ENCODE measurements at regions not wholly inside any gene's neighbourhood (a gene's known extent, or its start where the extent isn't known, plus 50 kb on each side); places are given as distances from the start of the nearest gene placed in this dataset.

- H3K27me3 ChIP-seq (ENCODE audit: insufficient read depth) = no peaks in the 10 kb centered on the region
- DNase-seq (ENCODE audit: low spot score) (no peak), ATAC-seq (no peak)
- H3K4me2 ChIP-seq = no peak overlapping the region
- H3F3A ChIP-seq (replicated peaks; ENCODE audit: low read depth) = no peaks in the 10 kb centered on the region
- H3K36me3 ChIP-seq (ENCODE audit: insufficient read depth) = no peaks in the 10 kb centered on the region
- no peaks in the 10 kb centered on the region for H3K79me2 ChIP-seq (replicated peaks; ENCODE audit: insufficient read depth)
- H2AFZ ChIP-seq = no peak overlapping the region
- H3K9me3 Mint-ChIP-seq = no peaks in the 10 kb centered on the region; the same call in 2 of the 3 replicates
- no peak overlapping the region for H3K27ac ChIP-seq (ENCODE audit: low read depth)
- H3K4me3 ChIP-seq = no peak overlapping the region
- H3K4me1 ChIP-seq (ENCODE audit: insufficient read depth) = no peaks in the 10 kb centered on the region
- H3K27me3 Mint-ChIP-seq (ENCODE audit: insufficient read depth, low read depth, poor library complexity) = peaks cover 3% of the 10 kb centered on the region
- H3K4me3 Mint-ChIP-seq = no peak overlapping the region
- 0 out of 2 replicates have a peak, but pooled peaks cover 3% of the 10 kb centered on the region for H3K9me2 ChIP-seq (ENCODE audit: insufficient read depth)
- no peak for TF ChIP-seq NANOG (IDR thresholded peaks at IDR 0.05; ENCODE audit: borderline replicate concordance)
- H3K36me3 Mint-ChIP-seq (ENCODE audit: low read depth) = no peaks in the 10 kb centered on the region
- H3K27ac Mint-ChIP-seq = no peak overlapping the region
- peaks cover 5% of the 10 kb centered on the region; the same call in 2 of the 3 replicates for H3K4me1 Mint-ChIP-seq
- no peaks in the 10 kb centered on the region for H4K20me1 ChIP-seq (replicated peaks; ENCODE audit: insufficient read depth)
Measured at GRCh38 chr5:136816327-136816726, 451.0 kb upstream of the TRPC7 start.

- H3K4me2 ChIP-seq = no peak overlapping the region
- TF ChIP-seq JUNB (IDR thresholded peaks at IDR 0.05; ENCODE audit: unreplicated experiment) (no peak), ETS1 (IDR thresholded peaks at IDR 0.05) (no peak), CREB1 (CRISPR knock-in tag; IDR thresholded peaks at IDR 0.05; ENCODE audit: low read depth) (no peak), ZNF114 (CRISPR knock-in tag; IDR thresholded peaks at IDR 0.05) (no peak), ZNF462 (CRISPR knock-in tag; IDR thresholded peaks at IDR 0.05) (no peak), EZH2 (IDR thresholded peaks at IDR 0.05; ENCODE audit: low read depth, unreplicated experiment) (no peak), ZNF331 (CRISPR knock-in tag; IDR thresholded peaks at IDR 0.05; ENCODE audit: low read depth) (no peak), NANOG (IDR thresholded peaks at IDR 0.05; ENCODE audit: borderline replicate concordance) (no peak), EZH2phosphoT487 (IDR thresholded peaks at IDR 0.05; ENCODE audit: unreplicated experiment) (no peak), POLR2AphosphoS5 (IDR thresholded peaks at IDR 0.05; ENCODE audit: low read depth) (no peak), REST (IDR thresholded peaks at IDR 0.05; ENCODE audit: unreplicated experiment) (no peak)
Measured at GRCh38 chr5:136814619-136815378, 449.5 kb upstream of the TRPC7 start.

More at GRCh38 chr5:136814619-136815378, 449.5 kb upstream of the TRPC7 start:
- no peaks in the 10 kb centered on the region for H3K27me3 ChIP-seq (ENCODE audit: insufficient read depth)
- Mint-ChIP-seq H3K9me3 (no peaks in the 10 kb centered on the region; the same call in 2 of the 3 replicates), H3K36me3 (ENCODE audit: low read depth) (no peaks in the 10 kb centered on the region), H3K27me3 (ENCODE audit: insufficient read depth, low read depth, poor library complexity) (peaks cover 3% of the 10 kb centered on the region), H3K4me3 (no peak overlapping the region), H3K4me1 (no peaks in the 10 kb centered on the region), H3K27ac (no peak overlapping the region)
- H3K79me2 ChIP-seq (replicated peaks; ENCODE audit: insufficient read depth) = no peaks in the 10 kb centered on the region
- ATAC-seq (no peak), DNase-seq (ENCODE audit: low spot score) (no peak)
- no peak overlapping the region for H3K4me3 ChIP-seq
- H3F3A ChIP-seq (replicated peaks; ENCODE audit: low read depth) = no peaks in the 10 kb centered on the region
- H2AFZ ChIP-seq = peak overlapping the region; percentile 59
- H3K36me3 ChIP-seq (ENCODE audit: insufficient read depth) = no peaks in the 10 kb centered on the region
- H3K27ac ChIP-seq (ENCODE audit: low read depth) = no peak overlapping the region
- H3K9me2 ChIP-seq (ENCODE audit: insufficient read depth) = 0 out of 2 replicates have a peak, but pooled peaks cover 3% of the 10 kb centered on the region
- H3K4me1 ChIP-seq (ENCODE audit: insufficient read depth) = no peaks in the 10 kb centered on the region
- no peaks in the 10 kb centered on the region for H4K20me1 ChIP-seq (replicated peaks; ENCODE audit: insufficient read depth)

All from GM23338 (cell line).